PC-3 (cell line): ENCODE measurements at regions not wholly inside any gene's neighbourhood (a gene's known extent, or its start where the extent isn't known, plus 50 kb on each side); places are given as distances from the start of the nearest gene placed in this dataset.

ENCODE experiments used
- ATAC-seq: fragments of 200-7000 bp; cut with Tn5 transposase; 2 replicates; pipeline ENCODE4 v1.9.1; 2020; ENCODE audit warnings: mild to moderate bottlenecking, moderate library complexity
- BruUV-seq: library from RNA; stranded (reverse); fragments of 400-500 nt; replicated peaks from 2 replicates; lab custom pipeline; 2021; lab: Mats Ljungman, UMichigan
- CTCF ChIA-PET: fragments of 300-600 bp; sonication (Branson Sonifier 250); formaldehyde crosslinking; loops from one replicate; lab custom pipeline; 2022; ENCODE audit warnings: antibody characterized with exemption; lab: Charles Lee
- POLR2A ChIA-PET: fragments of 300-600 bp; sonication (Branson Sonifier 250); formaldehyde crosslinking; loops from one replicate; lab custom pipeline; 2022; ENCODE audit warnings: antibody characterized with exemption; ENCODE audit not compliant: unreplicated experiment; lab: Charles Lee
- DNase-seq: peaks from one replicate; pipeline ENCODE4 v3.0.0-alpha.2; 2015
- H2AFZ ChIP-seq: fragments of 300-600 bp; sonication (generic); 2 replicates; pipeline ENCODE4 v1.6.0; 2016; ENCODE audit warnings: antibody characterized with exemption, low read length
- H3F3A ChIP-seq: fragments of 300-600 bp; sonication (generic); one replicate; pipeline ENCODE4 v1.6.0; 2017; ENCODE audit warnings: antibody characterized with exemption, low read length, control low read depth, mild to moderate bottlenecking; ENCODE audit not compliant: unreplicated experiment
- H3K27ac ChIP-seq: fragments of 300-600 bp; sonication (generic); 2 replicates; pipeline ENCODE4 v1.5.1; 2016; ENCODE audit warnings: mild to moderate bottlenecking, low read length
- H3K27me3 ChIP-seq: fragments of 300-600 bp; sonication (generic); 2 replicates; pipeline ENCODE4 v1.6.1; 2016; ENCODE audit warnings: low read length, mixed read lengths
- H3K36me3 ChIP-seq: fragments of 300-600 bp; sonication (generic); 2 replicates; pipeline ENCODE4 v1.6.1; 2016; ENCODE audit warnings: low read depth, mixed run types, low read length, mixed read lengths
- H3K4me1 ChIP-seq: fragments of 300-600 bp; sonication (generic); 2 replicates; pipeline ENCODE4 v1.5.1; 2016; ENCODE audit warnings: low read length; ENCODE audit not compliant: insufficient read depth
- H3K4me2 ChIP-seq: fragments of 300-600 bp; sonication (generic); 2 replicates; pipeline ENCODE4 v1.6.0; 2016; ENCODE audit warnings: low read length
- H3K4me3 ChIP-seq: fragments of 300-600 bp; sonication (generic); 2 replicates; pipeline ENCODE4 v1.5.1; 2016; ENCODE audit warnings: mild to moderate bottlenecking, low read length, mixed read lengths
- H3K79me2 ChIP-seq: fragments of 300-600 bp; sonication (generic); 2 replicates; pipeline ENCODE4 v1.6.1; 2017; ENCODE audit warnings: low read length, mixed read lengths
- H3K9ac ChIP-seq: fragments of 300-600 bp; sonication (generic); 2 replicates; pipeline ENCODE4 v1.6.0; 2016; ENCODE audit warnings: mild to moderate bottlenecking, low read length
- H3K9me2 ChIP-seq: fragments of 300-600 bp; sonication (generic); replicated peaks from 2 replicates; pipeline ENCODE4 v1.6.1; 2016; ENCODE audit warnings: mixed run types, low read length, mixed read lengths
- H3K9me3 ChIP-seq: fragments of 300-600 bp; sonication (generic); 2 replicates; pipeline ENCODE4 v1.6.1; 2016; ENCODE audit warnings: low read length, mixed read lengths
- H4K20me1 ChIP-seq: fragments of 300-600 bp; sonication (generic); 2 replicates; pipeline ENCODE4 v1.6.1; 2016; ENCODE audit warnings: low read length, mixed read lengths
- EZH2 ChIP-seq: fragments of 300-600 bp; sonication (generic); IDR thresholded peaks from one replicate; pipeline ENCODE4 v1.6.1; 2017; ENCODE audit warnings: antibody characterized with exemption, mild to moderate bottlenecking, low read length; ENCODE audit not compliant: unreplicated experiment
- EZH2phosphoT487 ChIP-seq: fragments of 300-600 bp; sonication (generic); IDR thresholded peaks from 2 replicates; pipeline ENCODE4 v1.6.1; 2018; ENCODE audit warnings: mild to moderate bottlenecking, antibody characterized with exemption, low read length, borderline replicate concordance
- intact Hi-C: fragments of 100-400 bp; cut with micrococcal nuclease; formaldehyde crosslinking; loops from 2 replicates; pipeline ENCODE4 v1.9.0; 2023
- TF ChIP-seq, protein P1 (sequence below): fragments of 300-600 bp; sonication (generic); conservative IDR thresholded peaks from 2 replicates; pipeline ENCODE4 v1.5.1; 2017; ENCODE audit warnings: antibody characterized with exemption, low read depth, mild to moderate bottlenecking, low read length

- no peaks in the 10 kb centered on the region for H3K9me2 ChIP-seq
- ChIA-PET POLR2A (no interaction called here), CTCF (no interaction called here)
- DNase-seq = no peak
- H3K4me3 ChIP-seq = no peak overlapping the region
- no peaks in the 10 kb centered on the region for H4K20me1 ChIP-seq
- no peaks in the 10 kb centered on the region for H3F3A ChIP-seq
- H3K4me1 ChIP-seq = peaks cover 20% of the 10 kb centered on the region
- H3K36me3 ChIP-seq = no peaks in the 10 kb centered on the region
- H3K9ac ChIP-seq = no peak overlapping the region
- H3K4me2 ChIP-seq = no peak overlapping the region
- no TSS peak for BruUV-seq
- ATAC-seq = no peak
- H3K27ac ChIP-seq = no peak overlapping the region
- H3K79me2 ChIP-seq = no peaks in the 10 kb centered on the region
- H2AFZ ChIP-seq = no peak overlapping the region
- TF ChIP-seq, protein P1, sequence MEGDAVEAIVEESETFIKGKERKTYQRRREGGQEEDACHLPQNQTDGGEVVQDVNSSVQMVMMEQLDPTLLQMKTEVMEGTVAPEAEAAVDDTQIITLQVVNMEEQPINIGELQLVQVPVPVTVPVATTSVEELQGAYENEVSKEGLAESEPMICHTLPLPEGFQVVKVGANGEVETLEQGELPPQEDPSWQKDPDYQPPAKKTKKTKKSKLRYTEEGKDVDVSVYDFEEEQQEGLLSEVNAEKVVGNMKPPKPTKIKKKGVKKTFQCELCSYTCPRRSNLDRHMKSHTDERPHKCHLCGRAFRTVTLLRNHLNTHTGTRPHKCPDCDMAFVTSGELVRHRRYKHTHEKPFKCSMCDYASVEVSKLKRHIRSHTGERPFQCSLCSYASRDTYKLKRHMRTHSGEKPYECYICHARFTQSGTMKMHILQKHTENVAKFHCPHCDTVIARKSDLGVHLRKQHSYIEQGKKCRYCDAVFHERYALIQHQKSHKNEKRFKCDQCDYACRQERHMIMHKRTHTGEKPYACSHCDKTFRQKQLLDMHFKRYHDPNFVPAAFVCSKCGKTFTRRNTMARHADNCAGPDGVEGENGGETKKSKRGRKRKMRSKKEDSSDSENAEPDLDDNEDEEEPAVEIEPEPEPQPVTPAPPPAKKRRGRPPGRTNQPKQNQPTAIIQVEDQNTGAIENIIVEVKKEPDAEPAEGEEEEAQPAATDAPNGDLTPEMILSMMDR = no peak
- intact Hi-C loops = no loop called here
- no peaks in the 10 kb centered on the region for H3K9me3 ChIP-seq
- H3K27me3 ChIP-seq = no peaks in the 10 kb centered on the region
These were observed 106.5 kb downstream of the QRSL1 start for GRCh38 chr6:106735828-106736227.

DNA sequence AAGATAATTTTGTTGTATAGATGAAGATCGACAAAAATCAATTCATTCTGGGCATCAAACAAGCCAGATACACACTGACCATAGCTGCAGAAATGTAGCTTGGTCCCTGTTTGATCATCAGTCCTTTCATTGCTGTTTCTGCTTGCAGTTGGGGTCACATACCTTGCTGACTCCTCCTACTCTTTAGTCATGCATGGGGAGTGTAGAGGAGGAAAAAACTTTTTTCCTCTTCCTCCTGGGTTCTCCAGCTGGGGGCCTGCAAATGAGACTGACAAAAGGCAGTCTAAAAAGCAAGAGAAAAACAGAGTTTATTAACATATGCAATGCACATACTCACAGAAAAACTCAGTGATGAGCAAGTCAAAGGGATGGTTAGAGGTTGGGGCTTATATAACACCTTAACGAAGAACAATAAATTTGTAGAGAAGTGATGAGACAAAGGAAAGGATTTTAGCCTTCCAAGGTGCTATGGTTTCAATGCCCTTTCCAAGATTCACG is 105.8 kb downstream of the QRSL1 start:
- Histone ChIP-seq H3K79me2 (no peaks in the 10 kb centered on the region), H3K4me3 (no peak overlapping the region), H3K27me3 (no peaks in the 10 kb centered on the region), H4K20me1 (no peaks in the 10 kb centered on the region), H3F3A (no peaks in the 10 kb centered on the region), H3K27ac (no peak overlapping the region), H3K36me3 (no peaks in the 10 kb centered on the region), H3K9me3 (no peaks in the 10 kb centered on the region), H3K4me1 (peaks cover 20% of the 10 kb centered on the region), H3K9me2 (no peaks in the 10 kb centered on the region), H3K9ac (no peak overlapping the region), H2AFZ (no peak overlapping the region), H3K4me2 (no peak overlapping the region)
- no peak for TF ChIP-seq EZH2
- TF ChIP-seq, protein P1 = no peak
- TF ChIP-seq EZH2phosphoT487 = no peak
- DNase-seq = no peak
- BruUV-seq = no TSS peak
- CTCF ChIA-PET = no interaction called here
- intact Hi-C loops = no loop called here
- no peak for ATAC-seq
- POLR2A ChIA-PET = no interaction called here

- Histone ChIP-seq H3F3A (no peaks in the 10 kb centered on the region), H3K27ac (no peak overlapping the region), H2AFZ (no peak overlapping the region), H3K36me3 (no peaks in the 10 kb centered on the region), H3K9me3 (no peaks in the 10 kb centered on the region), H3K9ac (no peak overlapping the region), H3K4me3 (no peak overlapping the region), H3K27me3 (no peaks in the 10 kb centered on the region), H3K4me1 (peaks cover 9% of the 10 kb centered on the region; the same call in 1 of the 2 replicates), H3K79me2 (no peaks in the 10 kb centered on the region), H4K20me1 (no peaks in the 10 kb centered on the region), H3K4me2 (no peak overlapping the region), H3K9me2 (no peaks in the 10 kb centered on the region)
- ChIA-PET CTCF (no interaction called here), POLR2A (no interaction called here)
- no TSS peak for BruUV-seq
- ATAC-seq = no peak
- DNase-seq = no peak
- TF ChIP-seq EZH2phosphoT487 = no peak
- no peak for TF ChIP-seq EZH2
- TF ChIP-seq, protein P1 = no peak
- intact Hi-C loops = no loop called here
These were observed 104.0 kb downstream of the QRSL1 start for GRCh38 chr6:106733386-106733785.
